ENCODE measurements at regions not wholly inside any gene's neighbourhood (a gene's known extent, or its start where the extent isn't known, plus 50 kb on each side); places are given as distances from the start of the nearest gene placed in this dataset.
"Not testable (repeated sequence)": the region's sequence is repeated elsewhere in the genome, so short reads cannot be mapped to it uniquely, and the experiment has no call there.

- H3K4me1 ChIP-seq: no peaks in the 10 kb centered on the region
- DNase-seq (ENCODE audit: low spot score in 2 of 2): no peak
Observed at GRCh38 chr2:181787310-181788048, 104.1 kb upstream of the ITPRID2 start.

GRCh38 chr2:181788897-181789555 is 102.5 kb upstream of the ITPRID2 start:
- no peaks in the 10 kb centered on the region for H3K27me3 ChIP-seq (ENCODE audit: low read depth)
- in situ Hi-C loops (cut with MboI; ENCODE audit: low sequenced_read_pairs): no loop called here
- no peak overlapping the region for H3K4me3 ChIP-seq
- no peak for DNase-seq (ENCODE audit: low spot score in 2 of 2)
- no peaks in the 10 kb centered on the region for H3K36me3 ChIP-seq (replicated peaks)
- no peaks in the 10 kb centered on the region for H3K9me3 ChIP-seq
- H3K4me1 ChIP-seq: no peaks in the 10 kb centered on the region

More at GRCh38 chr2:181787310-181788048, 104.1 kb upstream of the ITPRID2 start:
- in situ Hi-C loops (cut with MboI; ENCODE audit: low sequenced_read_pairs): no loop called here
- no peaks in the 10 kb centered on the region for H3K36me3 ChIP-seq (replicated peaks)
- no peaks in the 10 kb centered on the region for H3K27me3 ChIP-seq (ENCODE audit: low read depth)
- no peaks in the 10 kb centered on the region for H3K9me3 ChIP-seq
- H3K4me3 ChIP-seq: no peak overlapping the region

- Histone ChIP-seq H3K36me3 (replicated peaks) (no peaks in the 10 kb centered on the region), H3K27me3 (ENCODE audit: low read depth) (no peaks in the 10 kb centered on the region), H3K4me3 (no peak overlapping the region), H3K9me3 (no peaks in the 10 kb centered on the region), H3K4me1 (no peaks in the 10 kb centered on the region)
- no peak for DNase-seq (ENCODE audit: low spot score in 2 of 2)
- in situ Hi-C loops (cut with MboI; ENCODE audit: low sequenced_read_pairs): no loop called here
Observed at GRCh38 chr2:181789827-181790448, 101.6 kb upstream of the ITPRID2 start.

- no peaks in the 10 kb centered on the region for H3K36me3 ChIP-seq (replicated peaks)
- in situ Hi-C loops (cut with MboI; ENCODE audit: low sequenced_read_pairs): no loop called here
- H3K4me3 ChIP-seq: no peak overlapping the region
- DNase-seq (ENCODE audit: low spot score in 2 of 2): no peak
- H3K27me3 ChIP-seq (ENCODE audit: low read depth): no peaks in the 10 kb centered on the region
- H3K4me1 ChIP-seq: no peaks in the 10 kb centered on the region
- no peaks in the 10 kb centered on the region for H3K9me3 ChIP-seq
Observed at GRCh38 chr2:181790716-181791649, 100.5 kb upstream of the ITPRID2 start.

- DNase-seq (ENCODE audit: low spot score in 2 of 2): no peak
- no peak overlapping the region for H3K4me3 ChIP-seq
- in situ Hi-C loops (cut with MboI; ENCODE audit: low sequenced_read_pairs): no loop called here
- no peaks in the 10 kb centered on the region for H3K27me3 ChIP-seq (ENCODE audit: low read depth)
- H3K9me3 ChIP-seq: no peaks in the 10 kb centered on the region
- no peaks in the 10 kb centered on the region for H3K4me1 ChIP-seq
- H3K36me3 ChIP-seq (replicated peaks): no peaks in the 10 kb centered on the region
Observed at GRCh38 chr2:181792906-181793305, 98.6 kb upstream of the ITPRID2 start.

GRCh38 chr2:181798022-181798421 is 93.5 kb upstream of the ITPRID2 start:
- Histone ChIP-seq H3K36me3 (replicated peaks) (no peaks in the 10 kb centered on the region), H3K27me3 (ENCODE audit: low read depth) (no peaks in the 10 kb centered on the region), H3K9me3 (no peaks in the 10 kb centered on the region), H3K4me3 (no peak overlapping the region), H3K4me1 (no peaks in the 10 kb centered on the region)
- in situ Hi-C loops (cut with MboI; ENCODE audit: low sequenced_read_pairs): no loop called here
- no peak for DNase-seq (ENCODE audit: low spot score in 2 of 2)

- DNase-seq (ENCODE audit: low spot score in 2 of 2); H3K9me3 ChIP-seq; H3K27me3 ChIP-seq (ENCODE audit: low read depth); H3K36me3 ChIP-seq (replicated peaks); H3K4me3 ChIP-seq; in situ Hi-C loops (cut with MboI; ENCODE audit: low sequenced_read_pairs): not testable (repeated sequence)
- peaks cover 18% of the 10 kb centered on the region for H3K4me1 ChIP-seq
Observed at GRCh38 chr2:181802300-181802699, 89.2 kb upstream of the ITPRID2 start.

GRCh38 chr2:181803903-181804799 is 87.4 kb upstream of the ITPRID2 start:
- H3K4me3 ChIP-seq; H3K9me3 ChIP-seq; H3K36me3 ChIP-seq (replicated peaks); in situ Hi-C loops (cut with MboI; ENCODE audit: low sequenced_read_pairs); H3K27me3 ChIP-seq (ENCODE audit: low read depth): not testable (repeated sequence)
- H3K4me1 ChIP-seq: peaks cover 18% of the 10 kb centered on the region
- peak; percentile 33 to 80 for DNase-seq (ENCODE audit: low spot score in 2 of 2)

GRCh38 chr2:181805228-181806038 is 86.1 kb upstream of the ITPRID2 start:
- Histone ChIP-seq H3K4me3 (no peak overlapping the region), H3K9me3 (no peaks in the 10 kb centered on the region), H3K4me1 (peaks cover 18% of the 10 kb centered on the region), H3K27me3 (ENCODE audit: low read depth) (no peaks in the 10 kb centered on the region), H3K36me3 (replicated peaks) (no peaks in the 10 kb centered on the region)
- in situ Hi-C loops (cut with MboI; ENCODE audit: low sequenced_read_pairs): no loop called here
- DNase-seq (ENCODE audit: low spot score in 2 of 2): peak; percentile 17 to 68

GRCh38 chr2:181806039-181806392 is 85.5 kb upstream of the ITPRID2 start:
- Histone ChIP-seq H3K36me3 (replicated peaks) (no peaks in the 10 kb centered on the region), H3K9me3 (no peaks in the 10 kb centered on the region), H3K4me3 (no peak overlapping the region), H3K4me1 (peaks cover 23% of the 10 kb centered on the region), H3K27me3 (ENCODE audit: low read depth) (no peaks in the 10 kb centered on the region)
- no peak for DNase-seq (ENCODE audit: low spot score in 2 of 2)
- in situ Hi-C loops (cut with MboI; ENCODE audit: low sequenced_read_pairs): no loop called here

- Histone ChIP-seq H3K27me3 (ENCODE audit: low read depth) (no peaks in the 10 kb centered on the region), H3K4me1 (peaks cover 24% of the 10 kb centered on the region), H3K4me3 (no peak overlapping the region), H3K9me3 (no peaks in the 10 kb centered on the region), H3K36me3 (replicated peaks) (no peaks in the 10 kb centered on the region)
- in situ Hi-C loops (cut with MboI; ENCODE audit: low sequenced_read_pairs): no loop called here
- DNase-seq (ENCODE audit: low spot score in 2 of 2): no peak
Observed at GRCh38 chr2:181807526-181807925, 84.0 kb upstream of the ITPRID2 start.
